ENCODE measurements at regions not wholly inside any gene's neighbourhood (a gene's known extent, or its start where the extent isn't known, plus 50 kb on each side); places are given as distances from the start of the nearest gene placed in this dataset.

DNA sequence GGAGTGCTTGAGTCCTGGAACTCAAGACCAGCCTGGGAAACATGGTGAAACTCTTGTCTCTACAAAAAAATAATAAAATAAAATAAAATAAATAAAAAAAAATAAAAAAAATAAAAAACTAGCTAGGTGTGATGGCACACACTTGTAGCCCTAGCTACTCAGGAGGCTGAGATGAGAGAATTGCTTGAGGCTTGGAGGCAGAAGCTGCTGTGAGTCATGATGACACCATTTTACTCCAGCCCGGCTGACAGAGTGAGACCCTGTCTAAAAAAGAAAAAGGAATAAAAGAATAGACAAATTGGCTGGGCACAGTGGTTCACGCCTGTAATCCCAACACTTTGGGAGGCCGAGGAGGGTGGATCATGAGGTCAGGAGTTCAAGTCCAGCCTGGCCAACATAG lies 1168.9 kb downstream of the SLITRK5 start:
- TF ChIP-seq POLR2A (IDR thresholded peaks at IDR 0.05; ENCODE audit: low read length) (no peak), GATA1 (IDR thresholded peaks at IDR 0.05; ENCODE audit: low read depth, low read length) (no peak)

Data from erythroblast (primary cell).